ENCODE measurements at regions not wholly inside any gene's neighbourhood (a gene's known extent, or its start where the extent isn't known, plus 50 kb on each side); places are given as distances from the start of the nearest gene placed in this dataset.

- H3K4me3 ChIP-seq (ENCODE audit: low read depth in 1 of 2, low read length in 1 of 2) = no peak overlapping the region
- no peaks in the 10 kb centered on the region for H3K4me1 ChIP-seq (ENCODE audit: control insufficient read depth in 1 of 2, insufficient read depth in 1 of 2, low read depth in 1 of 2, low read length in 1 of 2)
- no peaks in the 10 kb centered on the region for H3K27me3 ChIP-seq
- no peaks in the 10 kb centered on the region for H3K36me3 ChIP-seq
- no peak for TF ChIP-seq CTCF (IDR thresholded peaks at IDR 0.05)
- no peaks in the 10 kb centered on the region for H3K9me3 ChIP-seq
- no peak overlapping the region for H3K27ac ChIP-seq
These were observed 434.5 kb upstream of the RGMA start for GRCh38 chr15:93523481-93523880.

- Histone ChIP-seq H3K4me1 (ENCODE audit: control insufficient read depth in 1 of 2, insufficient read depth in 1 of 2, low read depth in 1 of 2, low read length in 1 of 2) (no peaks in the 10 kb centered on the region), H3K27ac (no peak overlapping the region), H3K36me3 (no peaks in the 10 kb centered on the region), H3K9me3 (no peaks in the 10 kb centered on the region), H3K27me3 (peaks cover 8% of the 10 kb centered on the region), H3K4me3 (ENCODE audit: low read depth in 1 of 2, low read length in 1 of 2) (no peak overlapping the region)
- TF ChIP-seq CTCF (IDR thresholded peaks at IDR 0.05) = no peak
These were observed 431.2 kb upstream of the RGMA start for GRCh38 chr15:93520206-93520605.

- H3K4me1 ChIP-seq (ENCODE audit: control insufficient read depth in 1 of 2, insufficient read depth in 1 of 2, low read depth in 1 of 2, low read length in 1 of 2) = no peaks in the 10 kb centered on the region
- no peaks in the 10 kb centered on the region for H3K36me3 ChIP-seq
- H3K27ac ChIP-seq = no peak overlapping the region
- no peak for TF ChIP-seq CTCF (IDR thresholded peaks at IDR 0.05)
- H3K9me3 ChIP-seq = no peaks in the 10 kb centered on the region
- H3K4me3 ChIP-seq (ENCODE audit: low read depth in 1 of 2, low read length in 1 of 2) = no peak overlapping the region
- H3K27me3 ChIP-seq = peaks cover 8% of the 10 kb centered on the region
These were observed 430.6 kb upstream of the RGMA start for GRCh38 chr15:93519599-93519998.

GRCh38 chr15:93517176-93517575 is 428.2 kb upstream of the RGMA start:
- Histone ChIP-seq H3K9me3 (no peaks in the 10 kb centered on the region), H3K4me1 (ENCODE audit: control insufficient read depth in 1 of 2, insufficient read depth in 1 of 2, low read depth in 1 of 2, low read length in 1 of 2) (no peaks in the 10 kb centered on the region), H3K27ac (no peak overlapping the region), H3K36me3 (no peaks in the 10 kb centered on the region), H3K4me3 (ENCODE audit: low read depth in 1 of 2, low read length in 1 of 2) (no peak overlapping the region), H3K27me3 (peaks cover 8% of the 10 kb centered on the region)
- TF ChIP-seq CTCF (IDR thresholded peaks at IDR 0.05) = no peak

- H3K9me3 ChIP-seq = no peaks in the 10 kb centered on the region
- no peak for TF ChIP-seq CTCF (IDR thresholded peaks at IDR 0.05)
- no peak overlapping the region for H3K27ac ChIP-seq
- H3K27me3 ChIP-seq = peaks cover 8% of the 10 kb centered on the region
- no peaks in the 10 kb centered on the region for H3K4me1 ChIP-seq (ENCODE audit: control insufficient read depth in 1 of 2, insufficient read depth in 1 of 2, low read depth in 1 of 2, low read length in 1 of 2)
- H3K4me3 ChIP-seq (ENCODE audit: low read depth in 1 of 2, low read length in 1 of 2) = no peak overlapping the region
- no peaks in the 10 kb centered on the region for H3K36me3 ChIP-seq
These were observed 426.4 kb upstream of the RGMA start for GRCh38 chr15:93515256-93516051.

Data from neutrophil (primary cell).